Iris pigment epithelial cell (primary cell): ENCODE measurements at regions not wholly inside any gene's neighbourhood (a gene's known extent, or its start where the extent isn't known, plus 50 kb on each side); places are given as distances from the start of the nearest gene placed in this dataset.
A peak's percentile ranks its signal among the peaks of the same experiment; 100 is the strongest.
"Not testable (repeated sequence)": the region's sequence is repeated elsewhere in the genome, so short reads cannot be mapped to it uniquely, and the experiment has no call there.

Experiments
- DNase-seq: peaks from one replicate; pipeline ENCODE4 v3.0.0-alpha.2; 2011; ENCODE audit warnings: low read depth

DNA sequence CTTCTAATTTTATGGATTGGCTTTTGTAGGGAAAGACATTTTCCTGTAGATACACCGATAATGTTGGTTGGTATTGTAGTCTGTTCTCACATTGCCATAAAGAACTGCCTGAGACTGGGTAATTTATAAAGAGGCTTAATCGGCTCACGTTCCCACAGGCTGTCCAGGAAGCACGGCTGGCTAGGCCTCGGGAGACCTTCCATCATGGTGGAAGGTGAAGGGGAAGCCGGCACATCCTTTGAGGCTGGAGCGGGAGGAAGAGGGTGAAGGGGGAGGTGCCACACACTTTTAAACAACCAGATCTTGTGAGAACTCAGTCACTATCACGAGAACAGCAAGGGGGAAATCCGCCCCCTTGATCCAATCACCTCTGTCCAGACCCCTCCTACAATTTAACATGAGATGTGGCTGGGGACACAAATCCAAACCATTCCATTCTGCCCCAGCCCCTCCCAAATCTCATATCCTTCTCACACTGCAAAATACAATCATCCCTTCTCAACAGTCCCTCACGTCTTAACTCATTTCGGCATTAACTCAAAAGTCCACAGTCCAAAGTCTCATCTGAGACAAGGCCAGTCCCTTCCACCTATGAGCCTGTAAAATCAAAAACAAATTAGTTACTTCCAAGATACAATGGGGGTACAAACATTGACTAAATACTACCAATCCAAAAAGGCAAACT lies 66.7 kb upstream of the EIF5 start:
- DNase-seq = no peak

DNA sequence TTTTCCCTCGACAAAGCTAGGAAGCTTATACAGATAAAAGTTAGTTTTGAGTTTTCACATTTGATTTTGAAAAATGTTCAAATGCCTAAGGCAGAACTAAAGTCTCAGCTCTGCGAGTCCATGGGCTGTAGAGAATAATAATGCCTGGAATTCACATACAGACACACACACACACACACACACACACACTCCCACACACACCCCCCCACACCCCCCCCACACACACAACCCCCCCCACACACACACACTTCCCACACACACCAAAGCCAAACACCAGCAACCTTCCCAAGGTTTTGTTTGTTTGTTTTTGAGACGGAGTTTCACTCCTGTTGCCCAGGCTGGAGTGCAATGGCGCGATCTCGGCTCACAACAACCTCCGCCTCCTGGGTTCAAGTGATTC lies 62.8 kb upstream of the EIF5 start:
- DNase-seq = no peak

DNA sequence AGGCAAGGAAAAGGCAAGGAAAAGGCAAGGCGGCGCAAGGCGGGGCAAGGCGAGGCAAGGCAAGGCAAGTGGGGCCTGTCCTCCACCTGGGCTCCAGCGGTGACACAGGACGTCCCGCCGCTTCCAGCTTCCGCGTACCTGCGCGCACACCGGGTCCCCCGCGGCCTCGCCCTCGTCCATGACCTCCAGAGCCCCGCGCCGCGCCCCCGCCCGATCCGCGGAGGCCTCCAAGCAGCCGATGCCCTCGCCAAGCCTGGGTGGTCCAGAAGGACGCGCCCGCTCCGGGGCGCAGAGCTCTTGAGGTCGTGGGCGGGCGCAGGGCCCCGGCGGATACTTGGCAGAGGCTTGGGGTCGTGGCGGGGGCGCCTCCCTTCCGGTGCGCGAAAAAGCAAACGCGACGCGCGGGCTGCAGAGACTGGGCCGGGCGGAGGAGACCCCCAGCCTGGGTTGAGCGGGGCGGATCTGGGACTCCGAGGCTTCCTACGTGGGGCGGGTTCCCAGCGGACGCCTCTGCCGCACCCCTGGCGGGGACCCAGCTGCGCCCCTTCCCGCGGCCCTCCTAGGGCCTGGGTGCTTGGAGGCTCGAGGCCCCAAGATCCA lies 60.8 kb upstream of the EIF5 start:
- DNase-seq = no peak

DNA sequence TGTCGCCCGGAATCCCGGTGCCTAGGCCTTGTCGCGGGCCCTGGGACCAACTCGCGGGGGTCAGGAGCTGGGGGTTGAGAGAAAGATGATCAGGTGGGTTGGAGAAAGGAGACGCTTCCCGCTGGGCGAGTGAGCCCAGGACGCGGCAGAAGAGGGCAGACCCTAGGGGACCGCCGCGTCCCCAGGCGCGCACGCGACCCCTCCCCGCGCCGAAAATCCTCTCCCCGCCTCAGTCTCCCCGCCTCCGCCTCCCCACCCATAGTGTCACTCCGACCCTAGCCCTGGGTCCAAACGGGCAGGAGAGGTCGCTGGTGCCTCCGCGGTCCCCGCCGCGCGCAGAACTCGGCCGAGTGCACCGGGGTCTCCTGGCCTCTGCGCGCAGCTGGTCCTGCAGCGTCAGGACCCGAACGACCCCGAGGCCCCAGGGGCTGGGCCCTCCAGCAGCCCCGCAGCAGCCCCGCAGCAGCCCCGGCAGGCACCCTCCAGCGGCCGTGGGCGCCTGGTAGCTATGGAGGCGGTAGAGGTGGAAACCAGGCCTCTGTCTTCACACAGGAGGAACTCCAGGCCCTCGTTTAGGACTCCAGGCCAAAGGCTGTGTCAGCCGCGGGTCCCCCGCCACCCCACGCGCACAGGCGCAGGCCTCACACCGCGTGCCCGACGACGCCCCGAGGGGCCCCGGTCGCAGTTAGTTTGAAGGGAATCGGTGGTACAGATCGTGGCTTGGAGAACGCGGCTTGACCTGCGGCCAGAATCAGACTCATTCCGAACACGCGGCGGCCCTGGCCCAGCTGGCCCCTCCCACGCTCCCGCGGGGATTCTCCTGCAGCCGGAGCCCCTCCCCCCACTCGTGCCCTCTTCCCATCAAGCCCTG lies 60.1 kb upstream of the EIF5 start:
- DNase-seq = no peak

DNA sequence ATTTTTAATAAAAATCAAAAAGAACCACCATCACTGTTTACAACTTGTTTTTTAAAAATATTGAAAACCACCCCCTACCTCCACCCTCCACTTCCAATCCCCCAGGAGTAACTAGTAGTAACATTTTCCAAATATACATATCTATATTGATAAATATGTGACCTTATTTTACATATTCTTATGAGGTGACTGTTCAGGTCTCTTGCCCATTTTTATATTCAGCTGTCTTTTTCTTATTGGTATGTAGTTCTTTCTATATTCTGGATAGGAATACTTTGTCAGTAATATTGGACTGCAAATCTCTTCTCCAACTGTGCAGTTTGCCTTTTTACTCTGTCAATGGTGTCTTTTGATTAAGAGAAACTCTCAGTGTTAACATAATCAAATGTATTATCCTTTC lies 59.0 kb upstream of the EIF5 start:
- DNase-seq = no peak

DNA sequence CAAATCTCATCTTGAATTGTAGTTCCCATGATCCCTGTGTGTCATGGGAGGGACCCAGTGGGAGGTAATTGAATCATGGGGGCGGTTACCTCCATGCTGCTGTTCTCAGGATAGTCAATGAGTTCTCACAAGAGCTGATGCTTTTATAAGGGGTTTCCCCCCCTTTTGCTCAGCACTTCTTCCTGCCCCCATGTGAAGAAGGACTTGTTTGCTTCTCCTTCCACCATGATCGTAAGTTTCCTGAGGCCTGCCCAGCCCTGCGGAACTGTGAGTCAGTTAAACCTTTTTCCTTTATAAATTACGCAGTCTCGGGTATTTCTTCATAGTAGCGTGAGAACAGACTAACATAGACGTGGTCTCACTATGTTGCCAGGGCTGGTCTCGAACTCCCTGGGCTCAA lies 56.1 kb upstream of the EIF5 start:
- DNase-seq = no peak

DNA sequence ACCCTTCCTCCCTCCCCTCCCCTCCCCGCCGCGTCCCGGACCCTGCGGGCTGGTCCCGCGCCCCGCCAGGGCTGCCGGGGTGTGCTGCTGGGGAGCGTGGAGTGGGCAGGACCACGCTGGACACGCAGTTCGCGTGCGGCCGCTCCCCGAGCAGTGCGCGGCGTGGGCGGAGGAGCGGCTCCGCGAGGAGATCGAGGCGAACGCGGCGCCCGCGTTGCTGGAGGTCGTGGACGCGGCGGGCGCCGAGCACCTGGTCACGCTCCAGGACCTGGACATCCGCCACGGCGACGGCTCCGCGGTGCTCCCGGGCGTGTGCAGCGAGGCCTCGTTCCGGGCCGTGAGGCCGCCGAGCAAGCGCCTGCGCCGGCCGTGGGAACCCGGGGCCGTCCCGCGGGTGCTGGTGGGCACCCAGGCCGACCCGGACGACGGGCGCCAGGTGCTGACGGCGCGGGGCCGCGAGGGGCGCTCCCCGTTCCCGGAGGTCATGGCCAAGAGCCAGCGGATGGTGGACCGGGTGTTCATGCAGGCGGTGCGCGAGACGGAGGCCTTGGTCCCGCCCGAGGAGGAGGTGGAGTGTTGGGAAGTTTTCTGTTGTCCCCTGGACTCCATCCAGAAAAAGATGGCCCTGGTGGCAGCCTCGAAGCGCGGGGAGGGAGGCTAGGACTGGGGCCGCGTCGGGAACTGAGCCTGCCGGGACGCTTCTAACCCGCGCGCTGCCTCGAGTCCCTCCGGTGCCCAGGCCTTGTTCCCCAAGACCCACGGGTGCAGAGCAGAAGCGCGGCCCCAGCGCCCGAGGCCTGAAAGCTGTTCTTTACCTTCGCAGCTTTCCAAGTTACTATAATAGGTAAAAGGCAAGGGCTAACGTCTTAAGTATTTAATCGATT lies 54.7 kb upstream of the EIF5 start:
- no peak for DNase-seq

DNA sequence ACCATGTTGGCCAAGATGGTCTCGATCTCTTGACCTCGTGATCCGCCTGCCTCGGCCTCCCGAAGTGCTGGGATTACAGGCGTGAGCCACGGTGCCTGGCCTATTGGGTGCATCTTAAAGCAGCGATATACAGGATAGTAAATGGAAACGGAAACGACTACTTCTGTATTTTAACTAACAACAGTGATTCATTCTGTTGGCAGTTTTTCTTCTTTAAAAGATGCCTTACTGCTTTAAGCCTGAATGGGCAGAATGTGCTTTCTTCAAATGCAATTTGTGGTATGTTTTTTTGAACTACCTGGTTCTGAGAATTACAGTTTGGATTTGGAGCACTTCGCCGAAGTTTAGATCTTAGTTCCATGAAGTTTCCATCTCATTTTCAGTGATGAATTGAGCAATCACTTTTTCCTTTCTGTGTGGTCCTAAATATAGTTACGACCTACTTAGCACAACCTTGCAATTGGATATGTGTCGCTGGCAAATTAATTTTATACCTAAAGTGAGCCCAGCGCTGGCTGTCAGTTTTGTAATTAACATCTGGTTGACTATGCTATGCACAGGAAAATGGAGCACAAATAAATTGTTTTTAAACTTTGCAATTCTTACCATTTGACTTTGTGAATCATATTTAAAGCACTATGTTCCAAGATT lies 53.6 kb upstream of the EIF5 start:
- DNase-seq = no peak

DNA sequence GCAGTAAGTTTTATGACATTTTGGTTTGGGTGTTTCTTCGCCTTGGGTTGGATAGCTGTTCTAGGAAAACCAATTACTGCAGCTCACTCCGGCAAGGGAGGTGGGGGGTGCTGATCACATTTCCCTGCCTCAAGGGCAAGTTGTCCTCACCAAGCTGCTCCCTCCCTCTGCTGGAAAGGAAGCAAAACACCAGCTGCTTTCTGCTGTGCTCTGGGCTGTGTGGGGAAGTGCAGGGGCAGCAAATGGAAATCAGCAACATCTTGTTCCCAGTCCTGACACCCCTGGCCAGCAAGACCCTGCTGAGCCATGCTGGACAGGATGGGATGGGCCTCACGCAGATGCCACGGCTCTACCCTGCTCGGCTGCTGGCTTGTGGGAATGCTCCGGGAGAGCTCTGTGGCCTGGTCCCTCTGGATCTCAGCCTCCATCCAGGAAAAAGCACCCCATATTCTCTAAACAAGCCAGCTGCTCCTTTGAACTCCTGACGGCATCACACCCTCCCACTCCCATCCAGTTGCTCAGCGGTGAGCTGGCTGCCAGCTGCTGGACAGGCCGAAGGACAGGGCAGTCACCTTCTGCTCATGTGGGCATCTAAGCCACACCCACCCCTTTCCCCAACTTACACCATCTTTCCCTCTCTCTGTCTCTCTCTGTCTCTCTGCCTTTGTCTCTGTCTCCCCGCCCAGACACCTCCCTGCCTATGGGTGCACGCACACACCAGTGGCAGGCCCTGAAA lies 52.4 kb upstream of the EIF5 start:
- peak; percentile 71 for DNase-seq

DNA sequence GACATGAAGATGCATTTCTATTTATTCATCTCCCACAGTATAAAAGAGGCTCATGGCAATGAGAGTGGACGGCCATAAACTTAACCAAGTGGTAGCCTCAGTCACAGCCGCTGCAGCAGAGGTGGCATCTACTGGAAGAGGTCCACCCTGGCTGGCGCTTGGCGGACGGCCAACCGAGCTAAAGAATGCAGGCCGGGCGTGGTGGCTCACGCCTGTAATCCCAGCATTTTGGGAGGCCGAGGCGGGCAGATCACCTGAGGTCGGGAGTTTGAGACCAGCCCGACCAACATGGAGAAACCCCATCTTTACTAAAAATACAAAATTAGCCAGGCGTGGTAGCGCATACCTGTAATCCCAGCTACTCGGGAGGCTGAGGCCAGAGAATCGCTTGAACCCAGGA lies 51.7 kb upstream of the EIF5 start:
- not testable (repeated sequence) for DNase-seq

DNA sequence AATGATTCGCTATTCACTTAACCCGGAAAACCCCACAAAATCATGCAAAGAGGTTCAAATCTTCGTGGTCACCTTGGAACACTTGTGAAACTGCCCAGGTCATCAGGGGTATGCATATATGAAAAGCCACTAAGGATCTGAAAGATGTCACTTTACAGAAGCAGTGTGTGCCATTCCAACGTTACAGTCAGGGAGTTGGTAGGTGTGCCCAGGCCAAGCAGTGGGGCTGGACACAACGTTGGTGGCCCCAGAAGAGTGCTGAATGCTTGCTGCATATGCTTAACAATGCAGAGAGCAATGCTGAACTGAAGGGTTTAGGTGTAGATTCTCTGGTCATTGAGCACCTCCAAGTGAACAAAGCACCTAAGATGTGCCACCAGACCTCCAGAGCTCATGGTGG lies 51.1 kb upstream of the EIF5 start:
- no peak for DNase-seq

DNA sequence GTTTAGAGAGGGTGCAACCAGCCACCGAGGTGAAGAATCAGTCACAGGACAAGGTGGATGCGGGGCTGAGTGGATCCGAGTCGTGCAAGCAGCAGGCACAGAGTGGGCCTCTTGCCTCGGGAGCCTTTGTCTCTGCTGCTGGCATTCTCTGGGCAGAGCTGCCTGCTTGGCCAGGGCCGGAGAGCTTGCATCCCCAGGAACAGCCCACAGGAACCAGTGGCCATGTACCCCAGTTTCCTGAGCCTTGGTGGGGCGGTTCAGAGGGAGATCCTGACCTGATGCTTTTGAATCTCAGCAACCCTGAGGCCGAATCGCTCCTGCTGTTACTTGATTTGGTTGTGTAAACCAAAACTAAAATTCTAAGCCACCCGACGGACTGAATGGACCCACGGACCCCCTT lies 50.1 kb upstream of the EIF5 start:
- no peak for DNase-seq
